ENCODE measurements at regions not wholly inside any gene's neighbourhood (a gene's known extent, or its start where the extent isn't known, plus 50 kb on each side); places are given as distances from the start of the nearest gene placed in this dataset.

- CTCF ChIA-PET = no interaction called here
- no peak overlapping the region for H3K27ac Mint-ChIP-seq
These were observed 463.0 kb downstream of the TSHZ3 start for GRCh38 chr19:30886222-30886621.

GRCh38 chr19:30884146-30884812 lies 465.0 kb downstream of the TSHZ3 start:
- Mint-ChIP-seq H3K4me1 (ENCODE audit: low read depth) (no peaks in the 10 kb centered on the region), H3K27ac (no peak overlapping the region), H3K9me3 (no peaks in the 10 kb centered on the region), H3K27me3 (ENCODE audit: low read depth) (peaks cover 2% of the 10 kb centered on the region), H3K4me3 (no peak overlapping the region), H3K36me3 (ENCODE audit: low read depth) (no peaks in the 10 kb centered on the region)
- DNase-seq = no peak
- intact Hi-C loops (cut with micrococcal nuclease) = no loop called here
- CTCF ChIA-PET = interaction anchor here (0.6 to 0.9 kb wide), 2 partner anchors 86 to 1157 kb away, joined by 3 to 4 read pairs; no protein-coding TSS in a partner anchor

More at GRCh38 chr19:30886222-30886621, 463.0 kb downstream of the TSHZ3 start:
- Mint-ChIP-seq H3K36me3 (ENCODE audit: low read depth) (no peaks in the 10 kb centered on the region), H3K27me3 (ENCODE audit: low read depth) (peaks cover 2% of the 10 kb centered on the region), H3K9me3 (no peaks in the 10 kb centered on the region), H3K4me1 (ENCODE audit: low read depth) (no peaks in the 10 kb centered on the region), H3K4me3 (no peak overlapping the region)
- intact Hi-C loops (cut with micrococcal nuclease) = no loop called here
- DNase-seq = no peak

- intact Hi-C loops (cut with micrococcal nuclease) = no loop called here
These were observed 466.2 kb downstream of the TSHZ3 start for GRCh38 chr19:30883071-30883470.

GRCh38 chr19:30882411-30883005 lies 466.7 kb downstream of the TSHZ3 start:
- Mint-ChIP-seq H3K4me1 (ENCODE audit: low read depth) (no peaks in the 10 kb centered on the region), H3K9me3 (no peaks in the 10 kb centered on the region), H3K27ac (no peak overlapping the region), H3K27me3 (ENCODE audit: low read depth) (peaks cover 2% of the 10 kb centered on the region), H3K4me3 (no peak overlapping the region), H3K36me3 (ENCODE audit: low read depth) (no peaks in the 10 kb centered on the region)
- CTCF ChIA-PET = no interaction called here
- DNase-seq = no peak
- intact Hi-C loops (cut with micrococcal nuclease) = no loop called here

More at GRCh38 chr19:30883071-30883470, 466.2 kb downstream of the TSHZ3 start:
- Mint-ChIP-seq H3K27me3 (ENCODE audit: low read depth) (peaks cover 2% of the 10 kb centered on the region), H3K9me3 (no peaks in the 10 kb centered on the region), H3K27ac (no peak overlapping the region), H3K36me3 (ENCODE audit: low read depth) (no peaks in the 10 kb centered on the region), H3K4me1 (ENCODE audit: low read depth) (no peaks in the 10 kb centered on the region), H3K4me3 (no peak overlapping the region)
- DNase-seq = no peak
- CTCF ChIA-PET = interaction anchor here (0.7 to 0.9 kb wide), 2 partner anchors 30 to 1158 kb away, joined by 3 to 4 read pairs; no protein-coding TSS in a partner anchor

- H3K27ac Mint-ChIP-seq = no peak overlapping the region
- no peak for DNase-seq
- no peaks in the 10 kb centered on the region for H3K36me3 Mint-ChIP-seq (ENCODE audit: low read depth)
- peaks cover 2% of the 10 kb centered on the region for H3K27me3 Mint-ChIP-seq (ENCODE audit: low read depth)
- H3K9me3 Mint-ChIP-seq = no peaks in the 10 kb centered on the region
- intact Hi-C loops (cut with micrococcal nuclease) = no loop called here
- H3K4me3 Mint-ChIP-seq = no peak overlapping the region
- H3K4me1 Mint-ChIP-seq (ENCODE audit: low read depth) = no peaks in the 10 kb centered on the region
- CTCF ChIA-PET = no interaction called here
These were observed 467.3 kb downstream of the TSHZ3 start for GRCh38 chr19:30881930-30882329.

GRCh38 chr19:30881281-30881680 lies 468.0 kb downstream of the TSHZ3 start:
- no peak overlapping the region for H3K4me3 Mint-ChIP-seq
- H3K4me1 Mint-ChIP-seq (ENCODE audit: low read depth) = no peaks in the 10 kb centered on the region
- no peak overlapping the region for H3K27ac Mint-ChIP-seq
- no peak for DNase-seq
- H3K36me3 Mint-ChIP-seq (ENCODE audit: low read depth) = no peaks in the 10 kb centered on the region
- intact Hi-C loops (cut with micrococcal nuclease) = no loop called here
- peaks cover 5% of the 10 kb centered on the region for H3K27me3 Mint-ChIP-seq (ENCODE audit: low read depth)
- CTCF ChIA-PET = no interaction called here
- H3K9me3 Mint-ChIP-seq = no peaks in the 10 kb centered on the region

GRCh38 chr19:30880551-30880950 lies 468.7 kb downstream of the TSHZ3 start:
- CTCF ChIA-PET = no interaction called here
- no peaks in the 10 kb centered on the region for H3K36me3 Mint-ChIP-seq (ENCODE audit: low read depth)

GRCh38 chr19:30880151-30880550 lies 469.1 kb downstream of the TSHZ3 start:
- no peak overlapping the region for H3K27ac Mint-ChIP-seq
- no peaks in the 10 kb centered on the region for H3K4me1 Mint-ChIP-seq (ENCODE audit: low read depth)
- H3K27me3 Mint-ChIP-seq (ENCODE audit: low read depth) = peaks cover 5% of the 10 kb centered on the region
- no peak overlapping the region for H3K4me3 Mint-ChIP-seq
- intact Hi-C loops (cut with micrococcal nuclease) = no loop called here
- no peaks in the 10 kb centered on the region for H3K36me3 Mint-ChIP-seq (ENCODE audit: low read depth)
- DNase-seq = no peak
- CTCF ChIA-PET = interaction anchor here (1.0 kb wide), 1 partner anchor 34 kb away, joined by 3 read pairs; no protein-coding TSS in a partner anchor
- H3K9me3 Mint-ChIP-seq = no peaks in the 10 kb centered on the region

More at GRCh38 chr19:30880551-30880950, 468.7 kb downstream of the TSHZ3 start:
- intact Hi-C loops (cut with micrococcal nuclease) = no loop called here
- no peak for DNase-seq
- no peaks in the 10 kb centered on the region for H3K4me1 Mint-ChIP-seq (ENCODE audit: low read depth)
- no peak overlapping the region for H3K4me3 Mint-ChIP-seq
- H3K9me3 Mint-ChIP-seq = no peaks in the 10 kb centered on the region
- no peak overlapping the region for H3K27ac Mint-ChIP-seq
- H3K27me3 Mint-ChIP-seq (ENCODE audit: low read depth) = peaks cover 5% of the 10 kb centered on the region

- intact Hi-C loops (cut with micrococcal nuclease) = no loop called here
These were observed 469.5 kb downstream of the TSHZ3 start for GRCh38 chr19:30879736-30880135.

GRCh38 chr19:30879225-30879624 lies 470.0 kb downstream of the TSHZ3 start:
- CTCF ChIA-PET = interaction anchor here (1.0 kb wide), 1 partner anchor 33 kb away, joined by 3 read pairs; no protein-coding TSS in a partner anchor
- Mint-ChIP-seq H3K4me1 (ENCODE audit: low read depth) (no peaks in the 10 kb centered on the region), H3K9me3 (no peaks in the 10 kb centered on the region), H3K27ac (no peak overlapping the region), H3K4me3 (no peak overlapping the region), H3K27me3 (ENCODE audit: low read depth) (peaks cover 4% of the 10 kb centered on the region), H3K36me3 (ENCODE audit: low read depth) (no peaks in the 10 kb centered on the region)
- intact Hi-C loops (cut with micrococcal nuclease) = no loop called here
- no peak for DNase-seq

More at GRCh38 chr19:30879736-30880135, 469.5 kb downstream of the TSHZ3 start:
- no peaks in the 10 kb centered on the region for H3K36me3 Mint-ChIP-seq (ENCODE audit: low read depth)
- H3K4me3 Mint-ChIP-seq = no peak overlapping the region
- H3K4me1 Mint-ChIP-seq (ENCODE audit: low read depth) = no peaks in the 10 kb centered on the region
- peaks cover 5% of the 10 kb centered on the region for H3K27me3 Mint-ChIP-seq (ENCODE audit: low read depth)
- no peak for DNase-seq
- CTCF ChIA-PET = interaction anchor here (1.0 kb wide), 1 partner anchor 34 kb away, joined by 3 read pairs; no protein-coding TSS in a partner anchor
- no peak overlapping the region for H3K27ac Mint-ChIP-seq
- no peaks in the 10 kb centered on the region for H3K9me3 Mint-ChIP-seq

- H3K36me3 Mint-ChIP-seq (ENCODE audit: low read depth) = no peaks in the 10 kb centered on the region
- DNase-seq = no peak
- no peaks in the 10 kb centered on the region for H3K9me3 Mint-ChIP-seq
- no peak overlapping the region for H3K27ac Mint-ChIP-seq
- H3K4me3 Mint-ChIP-seq = no peak overlapping the region
- H3K4me1 Mint-ChIP-seq (ENCODE audit: low read depth) = no peaks in the 10 kb centered on the region
- intact Hi-C loops (cut with micrococcal nuclease) = no loop called here
- CTCF ChIA-PET = no interaction called here
- H3K27me3 Mint-ChIP-seq (ENCODE audit: low read depth) = peaks cover 3% of the 10 kb centered on the region
These were observed 470.7 kb downstream of the TSHZ3 start for GRCh38 chr19:30878495-30878894.

- Mint-ChIP-seq H3K4me1 (ENCODE audit: low read depth) (no peaks in the 10 kb centered on the region), H3K9me3 (no peaks in the 10 kb centered on the region), H3K4me3 (no peak overlapping the region), H3K27ac (no peak overlapping the region), H3K27me3 (ENCODE audit: low read depth) (peaks cover 3% of the 10 kb centered on the region), H3K36me3 (ENCODE audit: low read depth) (no peaks in the 10 kb centered on the region)
- DNase-seq = no peak
- intact Hi-C loops (cut with micrococcal nuclease) = no loop called here
- CTCF ChIA-PET = interaction anchor here (0.6 kb wide), 1 partner anchor 37 kb away, joined by 6 read pairs; no protein-coding TSS in a partner anchor
These were observed 471.5 kb downstream of the TSHZ3 start for GRCh38 chr19:30877661-30878113.

GRCh38 chr19:30873691-30874090 lies 475.5 kb downstream of the TSHZ3 start:
- intact Hi-C loops (cut with micrococcal nuclease) = no loop called here

More at GRCh38 chr19:30873691-30874090, 475.5 kb downstream of the TSHZ3 start:
- no peaks in the 10 kb centered on the region for H3K36me3 Mint-ChIP-seq (ENCODE audit: low read depth)
- H3K4me1 Mint-ChIP-seq (ENCODE audit: low read depth) = no peaks in the 10 kb centered on the region
- H3K27me3 Mint-ChIP-seq (ENCODE audit: low read depth) = peaks cover 5% of the 10 kb centered on the region
- no peaks in the 10 kb centered on the region for H3K9me3 Mint-ChIP-seq
- no peak for DNase-seq
- CTCF ChIA-PET = interaction anchor here (0.6 kb wide), 1 partner anchor 116 kb away, joined by 3 read pairs; no protein-coding TSS in a partner anchor
- no peak overlapping the region for H3K27ac Mint-ChIP-seq
- H3K4me3 Mint-ChIP-seq = no peak overlapping the region
